ENCODE measurements at regions not wholly inside any gene's neighbourhood (a gene's known extent, or its start where the extent isn't known, plus 50 kb on each side); places are given as distances from the start of the nearest gene placed in this dataset.

GRCh38 chr20:22182148-22182547 lies 402.2 kb downstream of the FOXA2 start:
- no peak for TF ChIP-seq ZFP91 (CRISPR knock-in tag; IDR thresholded peaks at IDR 0.05)
- TF ChIP-seq ZNF707 (CRISPR knock-in tag; conservative IDR thresholded peaks at IDR 0.05), result no peak
- TF ChIP-seq MIER1 (IDR thresholded peaks at IDR 0.05; ENCODE audit: low read depth), result no peak
- no peak for TF ChIP-seq ZNF3 (CRISPR knock-in tag; IDR thresholded peaks at IDR 0.05)
- no peak for TF ChIP-seq GABPB2 (CRISPR knock-in tag; conservative IDR thresholded peaks at IDR 0.05)
- no peak for TF ChIP-seq HBP1 (CRISPR knock-in tag; IDR thresholded peaks at IDR 0.05)
- no peak for TF ChIP-seq CTCF (IDR thresholded peaks at IDR 0.05 in 2 of 3, conservative IDR thresholded peaks at IDR 0.05 in 1 of 3; ENCODE audit: insufficient read depth in 2 of 3, low read depth in 1 of 3, low read length in 3 of 3)
- TF ChIP-seq PATZ1 (CRISPR knock-in tag; IDR thresholded peaks at IDR 0.05; ENCODE audit: borderline replicate concordance), result no peak
- no peak for TF ChIP-seq CREB1 (IDR thresholded peaks at IDR 0.05)
- no peak for TF ChIP-seq CREB1 (CRISPR knock-in tag; IDR thresholded peaks at IDR 0.05)
- no peak for TF ChIP-seq GTF2B (IDR thresholded peaks at IDR 0.05; ENCODE audit: extremely low read depth, insufficient read length)
- TF ChIP-seq EZH2 (IDR thresholded peaks at IDR 0.05; ENCODE audit: borderline replicate concordance, low read depth, low read length), result no peak
- no peak for TF ChIP-seq SIX5 (IDR thresholded peaks at IDR 0.05; ENCODE audit: borderline replicate concordance in 1 of 2, insufficient read depth in 1 of 2, low read depth in 1 of 2, low read length in 2 of 2)
- TF ChIP-seq CEBPB (tag; IDR thresholded peaks at IDR 0.05), result no peak
- no peak for TF ChIP-seq ZNF740 (CRISPR knock-in tag; IDR thresholded peaks at IDR 0.05)
- no peak for TF ChIP-seq ZNF740 (tag; IDR thresholded peaks at IDR 0.05)

Data from K562 (cell line).